HepG2 (cell line): ENCODE measurements at regions not wholly inside any gene's neighbourhood (a gene's known extent, or its start where the extent isn't known, plus 50 kb on each side); places are given as distances from the start of the nearest gene placed in this dataset.

ENCODE experiments used
- EP300 ChIP-seq, 3 experiments: sonication (generic) in 1 of 3; formaldehyde crosslinking in 1 of 3; IDR thresholded peaks; 2 replicates each; pipeline versions ENCODE4 v1.5.1 to v1.6.1; 2011 to 2020; ENCODE audit warnings: low read depth in 2 of 3, low read length in 2 of 3, borderline replicate concordance in 1 of 3, improper control_type of control experiment in 1 of 3, mild to moderate bottlenecking in 1 of 3, missing genetic modification reagents in 1 of 3, moderate library complexity in 1 of 3
- GPN1 ChIP-seq: sonication (generic); formaldehyde crosslinking; IDR thresholded peaks from 2 replicates; pipeline ENCODE4 v1.5.1; 2020; ENCODE audit warnings: missing genetic modification reagents, borderline replicate concordance
- KDM5A ChIP-seq: fragments of 200-600 bp; sonication (generic); IDR thresholded peaks from 2 replicates; pipeline ENCODE4 v1.7.0; 2018; ENCODE audit warnings: antibody characterized with exemption, mild to moderate bottlenecking, low read length, borderline replicate concordance
- MYC ChIP-seq: sonication (generic); formaldehyde crosslinking; IDR thresholded peaks from 2 replicates; pipeline ENCODE4 v1.9.0; 2021; ENCODE audit warnings: missing genetic modification reagents, borderline replicate concordance
- SIN3A ChIP-seq: IDR thresholded peaks from 2 replicates; pipeline ENCODE4 v1.6.1; 2011; ENCODE audit warnings: low read depth, mild to moderate bottlenecking, control low read depth, low read length, borderline replicate concordance
- SRY ChIP-seq: sonication (generic); formaldehyde crosslinking; IDR thresholded peaks from 2 replicates; pipeline ENCODE4 v1.8.0; 2022; ENCODE audit warnings: mild to moderate bottlenecking, missing genetic modification reagents
- ZBTB33 ChIP-seq: sonication (generic); formaldehyde crosslinking; IDR thresholded peaks from 2 replicates; pipeline ENCODE4 v1.4.0; 2020; ENCODE audit warnings: missing genetic modification reagents
- ZBTB37 ChIP-seq: sonication (generic); formaldehyde crosslinking; IDR thresholded peaks from 2 replicates; pipeline ENCODE4 v1.4.0; 2020; ENCODE audit warnings: mild to moderate bottlenecking, missing genetic modification reagents
- ZFP90 ChIP-seq: sonication (generic); formaldehyde crosslinking; IDR thresholded peaks from 2 replicates; pipeline ENCODE4 v1.8.0; 2022; ENCODE audit warnings: missing genetic modification reagents, mild to moderate bottlenecking, inconsistent platforms, borderline replicate concordance
- ZHX1 ChIP-seq: sonication (generic); formaldehyde crosslinking; IDR thresholded peaks from 2 replicates; pipeline ENCODE4 v1.8.1; 2022; ENCODE audit warnings: low read depth, mild to moderate bottlenecking, missing genetic modification reagents

DNA sequence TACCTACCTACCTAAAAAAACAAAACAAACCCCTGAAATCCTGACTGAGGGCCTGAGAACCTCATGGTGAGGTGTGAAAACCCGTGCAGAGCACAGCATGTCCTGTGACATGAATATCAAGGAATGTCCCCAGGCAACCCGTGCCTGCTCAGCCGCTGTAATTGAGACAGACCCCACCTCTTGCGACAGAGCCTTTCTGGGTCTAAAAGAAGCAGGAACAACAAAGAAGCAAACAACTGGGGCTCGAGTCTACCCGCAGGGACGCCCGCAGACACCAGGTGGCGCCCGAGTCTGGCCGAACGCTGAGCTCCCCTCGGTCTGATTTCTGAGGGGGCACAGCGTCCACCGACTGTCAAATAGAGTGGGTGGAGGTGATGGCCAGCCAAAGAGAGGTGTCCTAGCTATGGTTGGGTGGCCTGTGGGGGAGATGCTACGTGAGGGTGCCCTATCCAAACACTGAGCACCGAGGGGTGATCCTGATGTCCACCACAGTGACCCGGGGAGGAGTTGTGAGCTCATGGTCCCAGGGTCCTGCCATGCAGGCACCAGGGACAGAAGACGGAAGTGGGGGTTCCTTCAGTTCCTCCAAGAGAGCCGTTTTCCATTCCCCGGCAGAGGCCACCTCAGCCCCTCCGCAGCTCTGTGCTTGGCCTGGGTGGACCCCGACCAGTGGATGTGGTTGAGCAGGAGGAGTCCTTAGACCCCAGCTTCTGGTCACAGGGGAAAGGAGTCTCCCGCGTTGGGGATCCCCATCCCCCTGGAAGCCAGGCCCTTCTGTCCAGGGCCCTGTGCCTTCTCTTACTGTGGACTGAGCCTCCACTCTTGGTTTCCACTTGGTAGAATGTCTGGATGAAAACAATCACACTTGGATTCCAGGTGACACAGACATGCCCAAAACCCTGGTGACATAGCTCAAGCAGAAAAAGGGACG, 268.2 kb downstream of the CDC5L start (continued):
- TF ChIP-seq ZFP90 (CRISPR knock-in tag) (no peak), ZHX1 (CRISPR knock-in tag) (no peak), EP300 (IDR thresholded peaks at IDR 0.05; ENCODE audit: low read depth in 2 of 2, low read length in 2 of 2) (no peak), EP300 (CRISPR knock-in tag; IDR thresholded peaks at IDR 0.05; ENCODE audit: borderline replicate concordance) (0 out of 2 replicates have a peak, but pooled peaks have one; percentile 23), GPN1 (CRISPR knock-in tag) (no peak), SIN3A (no peak), KDM5A (no peak), MYC (CRISPR knock-in tag) (0 out of 2 replicates have a peak, but pooled peaks have one; percentile 12), ZBTB37 (CRISPR knock-in tag) (no peak), ZBTB33 (peak; percentile 39; the same call in 1 of the 2 replicates), SRY (CRISPR knock-in tag) (no peak)
